HFF-Myc (cell line): ENCODE measurements at regions not wholly inside any gene's neighbourhood (a gene's known extent, or its start where the extent isn't known, plus 50 kb on each side); places are given as distances from the start of the nearest gene placed in this dataset.
A peak's percentile ranks its signal among the peaks of the same experiment; 100 is the strongest.

Source experiments
- DNase-seq: peaks from one replicate; pipeline ENCODE4 v3.0.0-alpha.2; 2011; ENCODE audit warnings: low read depth; ENCODE audit errors: extremely low read depth
- H3K4me3 ChIP-seq: replicated peaks from 2 replicates; pipeline ENCODE4 v1.5.1; 2011; ENCODE audit warnings: low read depth, mild to moderate bottlenecking, control low read depth, low read length
- TF ChIP-seq, protein P1 (sequence below): IDR thresholded peaks from 2 replicates; pipeline ENCODE4 v1.5.1; 2012; ENCODE audit warnings: mild to moderate bottlenecking, low read depth, low read length, control low read depth; ENCODE audit errors: missing control alignments

DNA sequence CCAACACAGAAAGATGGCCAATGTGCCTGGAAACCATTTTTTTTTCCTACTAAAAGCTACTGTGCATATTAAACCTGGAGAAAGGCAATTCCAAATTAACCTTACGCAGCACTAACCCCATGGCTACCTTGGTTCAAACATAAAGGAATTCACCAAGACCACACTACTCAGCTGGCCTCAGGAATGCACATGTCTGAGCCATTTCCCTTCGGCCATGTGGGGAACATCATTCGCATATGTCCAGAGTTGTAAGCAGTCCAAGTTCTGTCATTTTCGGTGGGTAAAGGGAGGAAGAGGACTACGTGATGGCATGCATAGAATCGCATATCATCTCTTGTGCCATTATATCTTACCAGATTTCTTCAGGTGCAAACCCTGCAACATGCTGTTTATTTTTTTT is 175.4 kb downstream of the NTMT2 start:
- no peak overlapping the region for H3K4me3 ChIP-seq
- peak; percentile 67 for DNase-seq
- TF ChIP-seq, protein P1, sequence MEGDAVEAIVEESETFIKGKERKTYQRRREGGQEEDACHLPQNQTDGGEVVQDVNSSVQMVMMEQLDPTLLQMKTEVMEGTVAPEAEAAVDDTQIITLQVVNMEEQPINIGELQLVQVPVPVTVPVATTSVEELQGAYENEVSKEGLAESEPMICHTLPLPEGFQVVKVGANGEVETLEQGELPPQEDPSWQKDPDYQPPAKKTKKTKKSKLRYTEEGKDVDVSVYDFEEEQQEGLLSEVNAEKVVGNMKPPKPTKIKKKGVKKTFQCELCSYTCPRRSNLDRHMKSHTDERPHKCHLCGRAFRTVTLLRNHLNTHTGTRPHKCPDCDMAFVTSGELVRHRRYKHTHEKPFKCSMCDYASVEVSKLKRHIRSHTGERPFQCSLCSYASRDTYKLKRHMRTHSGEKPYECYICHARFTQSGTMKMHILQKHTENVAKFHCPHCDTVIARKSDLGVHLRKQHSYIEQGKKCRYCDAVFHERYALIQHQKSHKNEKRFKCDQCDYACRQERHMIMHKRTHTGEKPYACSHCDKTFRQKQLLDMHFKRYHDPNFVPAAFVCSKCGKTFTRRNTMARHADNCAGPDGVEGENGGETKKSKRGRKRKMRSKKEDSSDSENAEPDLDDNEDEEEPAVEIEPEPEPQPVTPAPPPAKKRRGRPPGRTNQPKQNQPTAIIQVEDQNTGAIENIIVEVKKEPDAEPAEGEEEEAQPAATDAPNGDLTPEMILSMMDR: no peak

DNA sequence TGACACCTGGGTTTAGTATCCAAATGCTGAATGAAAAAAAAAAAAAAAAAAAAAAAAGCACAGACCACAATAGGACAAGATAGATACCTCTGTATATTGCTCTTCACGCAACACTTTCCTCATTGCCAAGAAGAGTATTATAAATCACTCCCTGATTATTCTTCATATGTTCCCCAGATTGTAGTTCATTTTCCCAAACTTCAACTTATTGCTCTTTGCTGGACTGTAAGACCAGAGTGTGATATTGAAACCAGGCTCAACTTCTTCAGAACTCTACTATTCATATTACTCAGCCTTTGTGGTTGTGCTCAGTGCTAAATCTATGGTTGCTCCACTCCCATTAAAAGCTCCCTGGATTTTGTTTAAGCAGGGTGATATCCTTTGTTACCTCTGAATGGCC is 180.4 kb downstream of the NTMT2 start:
- no peak overlapping the region for H3K4me3 ChIP-seq
- TF ChIP-seq, protein P1: no peak
- DNase-seq: peak; percentile 19

DNA sequence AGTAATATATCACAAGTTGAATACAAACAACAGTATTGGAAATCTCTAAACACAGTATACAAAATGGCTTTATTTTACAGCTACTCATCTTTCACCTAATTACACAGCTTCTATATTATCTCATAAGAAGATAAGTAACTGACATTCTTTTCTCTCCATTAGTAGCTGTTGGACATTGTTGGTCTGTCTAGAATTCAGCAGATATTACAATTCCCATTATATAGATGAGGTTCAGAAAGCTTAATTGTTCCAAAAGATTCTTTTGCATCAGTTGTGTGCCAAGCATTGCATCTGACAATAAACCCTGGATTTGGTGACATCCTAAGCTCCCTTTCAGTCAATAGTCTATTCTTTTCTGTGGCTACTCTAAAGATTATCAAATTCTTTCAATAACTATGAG is 187.0 kb downstream of the NTMT2 start:
- TF ChIP-seq, protein P1: no peak
- H3K4me3 ChIP-seq: no peak overlapping the region

DNA sequence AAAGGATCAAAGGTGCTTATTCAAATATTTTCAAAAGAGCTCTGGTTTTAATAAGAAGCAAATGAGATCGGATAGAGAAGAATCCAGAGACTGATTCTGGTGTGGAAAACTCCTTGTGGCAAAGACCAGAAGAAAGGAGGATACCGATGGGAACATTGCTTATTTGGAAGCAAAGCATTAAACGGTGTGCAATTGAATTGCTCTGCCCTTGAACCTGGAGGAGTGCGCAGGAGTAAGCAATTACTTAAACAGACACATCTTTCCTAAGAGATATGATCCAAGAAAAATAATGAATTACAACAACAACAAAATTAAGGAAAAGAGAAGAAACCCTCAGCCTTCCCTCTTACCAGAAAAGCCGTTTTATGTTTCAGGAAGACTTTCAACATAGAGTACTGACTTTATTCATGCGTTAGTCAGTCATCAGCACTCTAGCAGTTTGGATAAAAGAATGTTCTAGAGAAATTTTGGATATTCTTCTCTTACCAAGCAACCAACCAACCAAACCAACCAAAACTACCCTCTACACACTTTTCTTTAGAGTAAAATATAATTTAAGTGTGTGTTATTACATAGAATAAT is 191.7 kb downstream of the NTMT2 start:
- TF ChIP-seq, protein P1: no peak
- no peak overlapping the region for H3K4me3 ChIP-seq
- DNase-seq: no peak

More for the DNA sequence above, 187.0 kb downstream of the NTMT2 start:
- DNase-seq: no peak

DNA sequence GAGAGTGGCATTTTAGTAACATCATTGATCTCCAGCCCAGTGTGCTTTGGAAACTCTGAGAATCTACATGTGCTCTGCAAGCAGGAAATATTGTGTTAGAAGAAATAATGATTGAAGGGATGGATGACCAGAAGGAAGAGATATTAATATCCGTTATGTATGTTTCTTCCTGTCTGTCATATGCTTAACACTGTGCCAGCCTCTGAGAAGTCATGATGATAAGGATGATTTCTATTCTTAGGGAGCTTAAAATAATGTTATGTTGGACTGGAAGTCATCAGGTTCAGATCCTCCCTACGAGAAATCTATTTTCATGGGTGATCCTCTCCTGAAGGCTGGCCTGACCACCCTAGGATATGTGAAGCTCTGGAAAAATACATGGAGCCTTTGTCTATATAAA is 192.4 kb upstream of the GORAB start:
- no peak overlapping the region for H3K4me3 ChIP-seq
- TF ChIP-seq, protein P1: no peak
- no peak for DNase-seq

DNA sequence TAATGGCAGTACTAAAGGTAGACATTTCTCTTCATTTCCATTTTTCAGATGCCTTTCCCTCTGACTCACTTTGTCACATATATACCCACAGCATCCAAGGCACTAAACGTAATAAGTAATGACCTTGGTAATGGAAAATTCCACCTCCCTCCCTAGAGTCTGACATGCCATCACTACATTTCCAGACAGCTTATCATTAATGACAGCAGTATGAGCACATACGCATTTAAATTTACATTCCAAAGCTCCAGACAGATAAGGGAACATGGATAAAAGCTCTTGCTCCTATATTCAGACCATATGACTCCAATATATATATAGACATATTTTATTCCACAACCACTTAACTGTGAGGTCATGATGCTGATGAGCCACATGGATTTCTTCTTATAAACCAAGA is 191.7 kb upstream of the GORAB start:
- H3K4me3 ChIP-seq: no peak overlapping the region
- TF ChIP-seq, protein P1: no peak
- DNase-seq: no peak

DNA sequence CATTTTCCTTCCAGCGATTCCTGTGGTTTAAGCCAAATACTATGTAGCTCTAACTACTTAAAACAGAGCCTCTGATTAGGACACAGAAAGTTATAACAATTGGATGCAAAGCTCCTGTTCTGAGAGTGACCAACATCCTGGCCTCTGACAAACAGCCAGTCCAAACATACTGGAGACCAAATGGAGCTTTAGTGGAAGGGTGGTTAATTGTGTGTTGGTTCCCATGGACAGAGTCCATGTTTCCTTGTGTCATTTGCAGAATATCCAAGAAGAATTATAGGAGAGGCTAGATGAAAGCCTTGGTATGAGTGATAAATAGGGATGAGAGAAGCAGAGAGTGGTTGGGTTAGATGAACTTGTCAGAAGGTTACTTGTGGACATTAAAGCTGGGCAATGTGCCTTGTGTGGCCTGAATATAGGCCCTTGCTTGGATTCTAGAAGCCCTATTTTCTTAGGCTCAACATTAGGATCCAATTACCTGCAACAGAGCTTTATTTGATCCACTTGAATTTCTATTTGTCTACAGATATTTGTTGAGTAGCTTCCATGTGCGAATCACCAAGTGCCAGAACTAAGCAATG is 180.5 kb upstream of the GORAB start:
- DNase-seq: no peak
- H3K4me3 ChIP-seq: no peak overlapping the region
- TF ChIP-seq, protein P1: no peak
